ENCODE measurements at regions not wholly inside any gene's neighbourhood (a gene's known extent, or its start where the extent isn't known, plus 50 kb on each side); places are given as distances from the start of the nearest gene placed in this dataset.

GRCh38 chr13:47822036-47822435 is 179.0 kb downstream of the SUCLA2 start:
- no peak for DNase-seq

GRCh38 chr13:47816831-47817230 is 184.2 kb downstream of the SUCLA2 start:
- DNase-seq, result no peak

GRCh38 chr13:47813718-47814117 is 187.4 kb downstream of the SUCLA2 start:
- no peak for DNase-seq

GRCh38 chr13:47809411-47809810 is 191.7 kb downstream of the SUCLA2 start:
- DNase-seq, result no peak

- no peak for DNase-seq
Observed at GRCh38 chr13:47803131-47803530, 197.9 kb downstream of the SUCLA2 start.

- DNase-seq, result no peak
Observed at GRCh38 chr13:47801555-47801954, 199.5 kb downstream of the SUCLA2 start.

- no peak for DNase-seq
Observed at GRCh38 chr13:47800593-47800992, 200.5 kb downstream of the SUCLA2 start.

GRCh38 chr13:47798906-47799305 is 202.2 kb downstream of the SUCLA2 start:
- DNase-seq, result no peak

- DNase-seq, result no peak
Observed at GRCh38 chr13:47798194-47798593, 202.9 kb downstream of the SUCLA2 start.

GRCh38 chr13:47796816-47797215 is 204.3 kb downstream of the SUCLA2 start:
- DNase-seq, result no peak

- no peak for DNase-seq
Observed at GRCh38 chr13:47794963-47795362, 206.1 kb downstream of the SUCLA2 start.

GRCh38 chr13:47790755-47791154 is 210.3 kb downstream of the SUCLA2 start:
- DNase-seq, result no peak

GRCh38 chr13:47788844-47789243 is 212.2 kb downstream of the SUCLA2 start:
- no peak for DNase-seq

- DNase-seq, result no peak
Observed at GRCh38 chr13:47774671-47774994, 226.4 kb downstream of the SUCLA2 start.

- DNase-seq, result no peak
Observed at GRCh38 chr13:47764817-47765216, 236.3 kb downstream of the SUCLA2 start.

GRCh38 chr13:47757466-47758080 is 243.5 kb downstream of the SUCLA2 start:
- no peak for DNase-seq

- no peak for DNase-seq
Observed at GRCh38 chr13:47747901-47748300, 253.2 kb downstream of the SUCLA2 start.

- DNase-seq, result no peak
Observed at GRCh38 chr13:47726394-47726793, 274.7 kb downstream of the SUCLA2 start.

GRCh38 chr13:47723898-47724297 is 277.2 kb downstream of the SUCLA2 start:
- DNase-seq, result no peak

- no peak for DNase-seq
Observed at GRCh38 chr13:47719164-47719563, 281.9 kb downstream of the SUCLA2 start.

- no peak for DNase-seq
Observed at GRCh38 chr13:47718556-47718955, 282.5 kb downstream of the SUCLA2 start.

- no peak for DNase-seq
Observed at GRCh38 chr13:47708386-47708785, 292.7 kb downstream of the SUCLA2 start.

GRCh38 chr13:47707414-47707813 is 293.7 kb downstream of the SUCLA2 start:
- DNase-seq, result no peak

GRCh38 chr13:47705185-47705584 is 295.9 kb downstream of the SUCLA2 start:
- no peak for DNase-seq

GRCh38 chr13:47696674-47697073 is 304.4 kb downstream of the SUCLA2 start:
- DNase-seq, result no peak

- DNase-seq, result no peak
Observed at GRCh38 chr13:47687577-47687976, 313.5 kb downstream of the SUCLA2 start.
